HG03066 (cell line): ENCODE measurements at regions not wholly inside any gene's neighbourhood (a gene's known extent, or its start where the extent isn't known, plus 50 kb on each side); places are given as distances from the start of the nearest gene placed in this dataset.

Experiments used
- ATAC-seq: cut with Tn5 transposase; IDR thresholded peaks from one replicate; pipeline ENCODE4 v1.9.1; 2021; ENCODE audit warnings: low read depth; ENCODE audit not compliant: unreplicated experiment

DNA sequence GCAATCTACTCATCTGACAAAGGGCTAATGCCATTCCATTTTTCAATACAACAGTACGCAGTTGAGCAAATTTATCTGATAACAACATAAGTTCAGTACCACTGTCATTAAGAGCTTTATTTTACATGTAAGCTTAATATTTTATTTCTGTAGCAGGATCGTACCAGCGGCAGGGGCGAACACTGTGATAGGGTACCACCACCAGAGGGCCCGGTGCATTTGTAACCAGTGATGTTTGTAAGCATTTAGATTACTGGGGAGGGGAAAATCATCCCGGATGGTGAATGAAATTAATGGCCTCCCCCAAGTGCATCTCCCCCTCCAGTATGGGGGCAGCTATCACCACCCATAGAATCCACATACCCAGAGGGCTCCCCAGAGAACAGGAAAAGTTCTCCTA is 179.0 kb downstream of the ADGRA3 start:
- no peak for ATAC-seq

GRCh38 chr4:22334155-22334554 is 181.7 kb downstream of the ADGRA3 start:
- no peak for ATAC-seq

GRCh38 chr4:22324422-22324821 is 191.4 kb downstream of the ADGRA3 start:
- ATAC-seq: no peak

GRCh38 chr4:22323691-22324090 is 192.2 kb downstream of the ADGRA3 start:
- no peak for ATAC-seq

DNA sequence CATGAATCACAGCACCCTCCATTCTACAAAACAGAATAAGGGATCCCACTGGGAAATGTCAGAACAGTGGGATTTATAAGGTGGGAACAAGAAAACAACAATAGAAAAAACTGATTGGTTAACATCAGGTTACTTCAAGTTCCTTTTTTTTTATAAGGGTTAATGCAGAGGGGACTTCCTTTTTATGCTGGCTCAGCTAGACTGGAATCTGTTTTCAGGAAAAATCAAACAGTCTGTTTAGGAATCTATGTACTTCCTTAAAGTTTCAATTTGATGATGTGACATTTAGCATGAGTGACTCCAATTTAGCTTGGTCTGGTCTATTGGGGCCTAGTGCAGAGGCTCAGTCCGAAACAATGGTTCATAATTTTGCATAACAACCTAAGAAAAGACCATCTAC is 192.9 kb downstream of the ADGRA3 start:
- ATAC-seq: no peak

DNA sequence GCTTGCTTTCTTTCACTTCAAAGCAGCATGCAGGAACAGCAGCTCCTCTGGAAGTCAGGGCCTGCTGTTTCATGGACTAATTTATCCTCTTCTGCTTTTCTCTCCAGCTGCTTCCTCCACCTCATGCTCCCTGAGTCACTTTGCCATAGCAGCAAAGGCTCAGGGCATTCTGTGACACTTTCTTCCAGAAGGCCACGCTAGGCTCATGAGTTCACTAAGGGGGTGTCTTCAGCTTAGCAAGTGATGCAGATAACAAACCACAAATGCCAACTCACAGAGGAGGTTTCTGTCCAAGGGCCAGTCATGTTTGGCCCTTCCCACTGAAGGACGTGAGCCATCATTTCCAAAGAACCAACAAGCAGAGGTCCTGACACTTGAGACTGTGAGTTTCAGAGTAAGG is 200.2 kb downstream of the ADGRA3 start:
- no peak for ATAC-seq

DNA sequence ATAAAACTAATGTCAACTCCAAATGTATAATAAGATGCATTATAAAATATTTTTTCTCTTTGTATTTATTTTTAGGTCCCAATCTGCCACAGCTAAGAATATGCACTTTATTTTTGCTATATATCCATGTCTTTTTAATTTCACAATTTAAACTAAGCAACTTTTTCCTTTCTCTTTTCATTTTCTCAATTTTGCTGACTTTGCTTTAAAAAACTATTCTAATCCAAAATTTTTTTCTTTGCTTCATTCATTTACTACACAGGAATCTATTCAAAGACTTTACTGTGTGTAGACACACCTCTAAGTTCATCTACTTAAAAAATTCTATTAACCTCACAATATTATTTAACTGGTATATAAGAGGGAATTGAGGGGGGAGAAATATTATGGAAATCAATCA is 201.9 kb downstream of the ADGRA3 start:
- no peak for ATAC-seq

- no peak for ATAC-seq
These were observed 203.8 kb downstream of the ADGRA3 start for GRCh38 chr4:22312113-22312512.

DNA sequence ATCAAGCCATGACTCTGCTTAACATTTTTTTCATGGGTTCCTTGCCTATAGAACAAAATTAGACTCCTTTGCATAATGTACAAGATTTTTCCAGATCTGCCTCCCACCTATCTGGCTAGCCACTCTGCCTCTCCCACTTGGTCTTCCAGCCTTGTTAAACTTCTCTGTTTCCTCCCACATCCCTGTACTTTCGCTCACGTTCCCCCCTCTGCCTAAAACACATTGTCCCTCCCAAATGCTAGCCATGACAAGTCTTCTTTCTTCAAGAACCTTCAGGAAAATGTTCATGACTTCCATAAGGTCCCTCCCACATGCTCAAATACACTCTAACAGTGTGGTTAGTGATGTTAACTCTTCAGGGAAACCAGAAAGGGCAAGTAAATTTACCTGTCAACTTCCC is 214.6 kb downstream of the ADGRA3 start:
- no peak for ATAC-seq

GRCh38 chr4:22299678-22300077 is 216.2 kb downstream of the ADGRA3 start:
- no peak for ATAC-seq

DNA sequence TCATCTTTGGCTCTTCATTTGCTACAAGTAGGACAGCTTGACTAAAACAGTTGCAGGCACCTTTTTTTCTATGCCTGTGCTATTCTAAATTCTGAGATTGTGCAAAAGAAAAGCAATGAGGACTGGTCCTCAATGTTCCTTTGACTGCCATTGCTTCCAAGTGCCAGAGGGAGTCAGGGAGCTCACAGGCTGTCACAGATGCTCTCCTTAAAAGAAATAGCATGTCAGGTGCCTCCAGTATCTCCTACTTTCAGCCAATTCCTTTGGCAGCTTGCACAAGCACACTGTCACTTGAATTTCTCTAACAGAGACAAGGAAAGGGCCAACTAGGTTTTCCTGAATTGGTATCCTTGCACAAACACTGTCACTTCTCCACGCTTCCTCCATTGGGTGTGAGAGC is 228.2 kb downstream of the ADGRA3 start:
- ATAC-seq: no peak

DNA sequence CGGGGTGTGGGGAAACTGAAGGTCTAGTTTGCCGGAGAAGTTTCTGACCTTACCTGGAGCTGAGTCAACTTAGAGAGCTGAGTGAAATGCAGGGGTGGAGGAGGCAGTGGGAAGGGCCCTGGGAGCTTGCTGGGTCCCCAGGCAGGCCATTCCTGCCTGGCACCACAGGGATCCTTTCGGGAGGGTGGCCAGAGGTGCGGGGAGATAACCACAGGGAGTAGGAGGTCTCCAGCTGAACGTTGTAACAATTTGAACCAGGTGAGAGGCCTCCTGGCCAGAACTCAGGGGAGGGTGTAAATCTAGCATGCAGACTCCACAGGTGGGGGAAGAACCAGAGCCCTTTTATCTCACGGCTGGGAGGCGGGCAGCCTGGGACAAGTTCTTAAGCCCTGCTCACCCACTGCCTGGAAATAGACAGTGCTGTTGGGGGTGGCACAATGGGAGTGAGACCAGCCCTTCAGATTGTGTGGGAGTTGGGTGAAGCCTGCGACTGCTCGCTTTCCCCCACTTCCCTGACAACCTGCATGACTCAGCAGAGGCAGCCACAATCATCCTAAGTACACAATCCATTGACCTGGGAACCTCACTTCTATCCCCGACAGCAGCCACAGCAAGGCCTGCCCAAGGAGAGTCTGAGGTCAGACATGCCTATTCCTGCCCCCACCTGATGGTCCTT is 247.4 kb downstream of the ADGRA3 start:
- ATAC-seq: no peak

- no peak for ATAC-seq
These were observed 251.6 kb downstream of the ADGRA3 start for GRCh38 chr4:22264261-22264660.

DNA sequence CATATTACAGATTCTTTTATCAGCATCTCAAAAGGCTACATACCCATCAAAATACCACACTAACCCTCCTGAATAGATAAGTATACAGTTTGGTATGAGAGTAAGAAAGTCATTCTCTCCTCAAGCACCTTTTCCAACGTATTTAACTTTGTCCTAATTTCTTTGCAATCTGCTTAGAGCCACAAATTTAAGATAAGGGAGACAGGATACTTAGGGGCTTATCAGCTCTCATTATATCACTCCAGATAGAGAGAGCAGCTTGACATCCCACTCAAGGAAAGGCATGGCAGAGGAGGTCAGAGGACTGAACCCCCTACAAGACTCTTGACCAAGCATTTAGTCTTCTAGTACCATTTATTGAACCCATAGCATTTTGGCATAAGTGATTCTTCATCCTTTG is 262.4 kb downstream of the ADGRA3 start:
- no peak for ATAC-seq

DNA sequence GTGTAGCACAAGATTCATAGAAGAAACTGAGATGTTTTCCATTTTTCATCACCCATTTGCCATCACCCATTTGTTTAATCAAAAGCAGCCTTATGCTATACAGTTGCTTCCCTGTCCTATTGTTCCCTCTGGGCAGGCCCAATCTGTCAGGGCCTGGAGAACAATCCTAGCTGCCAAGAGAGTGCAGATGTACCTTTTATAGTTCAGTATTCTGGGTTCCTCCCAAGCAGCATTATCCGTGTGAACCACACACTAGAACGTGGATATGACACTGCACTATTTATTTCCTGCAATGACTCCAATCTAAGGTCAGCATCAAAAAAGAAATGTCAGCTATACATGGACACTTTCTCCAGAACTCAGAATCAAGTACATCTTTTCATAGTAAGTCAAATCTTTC is 269.0 kb downstream of the ADGRA3 start:
- ATAC-seq: no peak

- ATAC-seq: no peak
These were observed 270.6 kb downstream of the ADGRA3 start for GRCh38 chr4:22245294-22245693.

- ATAC-seq: no peak
These were observed 274.5 kb downstream of the ADGRA3 start for GRCh38 chr4:22241415-22241814.

- no peak for ATAC-seq
These were observed 275.1 kb downstream of the ADGRA3 start for GRCh38 chr4:22240814-22241213.

DNA sequence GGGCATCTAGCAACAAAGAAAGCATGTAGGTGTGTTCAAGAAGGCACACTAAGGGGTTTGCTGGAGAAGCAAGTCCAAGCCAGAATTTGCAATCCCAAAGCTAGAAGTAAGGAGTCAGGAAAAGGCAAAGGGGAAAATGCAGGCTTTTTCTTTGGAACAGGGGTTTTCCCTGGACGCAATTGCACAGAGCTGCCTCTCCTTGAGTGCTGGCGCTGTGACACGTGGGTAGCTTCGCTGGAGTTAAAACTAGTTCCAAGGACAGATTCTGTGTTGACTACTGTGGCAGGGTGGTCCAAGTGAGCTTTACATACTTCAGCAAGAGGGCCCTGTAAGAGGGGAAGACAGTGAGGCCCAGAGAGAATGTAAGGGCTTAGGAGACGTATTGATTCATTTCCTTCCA is 277.1 kb downstream of the ADGRA3 start:
- no peak for ATAC-seq

GRCh38 chr4:22237846-22238494 is 277.9 kb downstream of the ADGRA3 start:
- no peak for ATAC-seq

- ATAC-seq: no peak
These were observed 278.6 kb downstream of the ADGRA3 start for GRCh38 chr4:22237155-22237751.

- no peak for ATAC-seq
These were observed 280.2 kb downstream of the ADGRA3 start for GRCh38 chr4:22235698-22236097.
